ENCODE measurements at regions not wholly inside any gene's neighbourhood (a gene's known extent, or its start where the extent isn't known, plus 50 kb on each side); places are given as distances from the start of the nearest gene placed in this dataset.

- TF ChIP-seq CTCF (conservative IDR thresholded peaks at IDR 0.05) = no peak
- H4K5ac ChIP-seq (ENCODE audit: insufficient read length, low read depth, low read length) = no peak overlapping the region
- H2BK5ac ChIP-seq (ENCODE audit: insufficient read length, low read length) = no peak overlapping the region
- no peaks in the 10 kb centered on the region for H4K20me1 ChIP-seq (ENCODE audit: control insufficient read depth, insufficient read depth, insufficient read length)
- no peak overlapping the region for H2BK12ac ChIP-seq (ENCODE audit: insufficient read length, low read depth, low read length)
- H4K91ac ChIP-seq (ENCODE audit: insufficient read length, low read depth, low read length) = no peak overlapping the region
- no peaks in the 10 kb centered on the region; a peak in 1 of 7 replicates for H3K36me3 Mint-ChIP-seq (ENCODE audit: insufficient read depth in 1 of 3, low read depth in 3 of 3)
- no peak overlapping the region for H2AFZ ChIP-seq (ENCODE audit: low read length)
- no peaks in the 10 kb centered on the region for H3K27me3 Mint-ChIP-seq (ENCODE audit: low read depth)
- no peaks in the 10 kb centered on the region for H3K79me1 ChIP-seq (ENCODE audit: insufficient read depth, low read depth, low read length, poor library complexity, severe bottlenecking)
- peak overlapping the region in 2 of 3 experiments; percentile 4 to 5; a peak in 3 of 7 replicates for H3K27ac Mint-ChIP-seq
- no peak overlapping the region for H3K23ac ChIP-seq (ENCODE audit: insufficient read length, low read depth, low read length)
- no peak overlapping the region for H2BK20ac ChIP-seq (ENCODE audit: low read depth, low read length, poor library complexity, severe bottlenecking)
- H3K4me3 Mint-ChIP-seq = no peak overlapping the region
- H2BK15ac ChIP-seq (ENCODE audit: low read depth, low read length) = no peak overlapping the region
- no peak overlapping the region for H3K27ac ChIP-seq (ENCODE audit: insufficient read length, low read depth, low read length)
- no peak overlapping the region for H3T11ph ChIP-seq (ENCODE audit: low read length)
- H3K4me2 ChIP-seq (ENCODE audit: insufficient read depth, insufficient read length, low read length) = no peak overlapping the region
- no peaks in the 10 kb centered on the region for H3K9me3 ChIP-seq (ENCODE audit: control insufficient read depth, low read depth, low read length)
- no peak overlapping the region for H2AK5ac ChIP-seq (ENCODE audit: insufficient read length, low read length)
- no peak overlapping the region for H3K56ac ChIP-seq (ENCODE audit: insufficient read length, low read depth, low read length)
- H3K18ac ChIP-seq (ENCODE audit: insufficient read length, low read depth, low read length) = no peak overlapping the region
- no peak overlapping the region for H3K9ac ChIP-seq (ENCODE audit: extremely low read depth, insufficient read length, low read length)
- no peaks in the 10 kb centered on the region for H3K79me2 ChIP-seq (ENCODE audit: insufficient read depth, low read length)
- H3K4me1 Mint-ChIP-seq = peaks cover 43 to 44% of the 10 kb centered on the region in 2 experiments
- no peak overlapping the region for H3K14ac ChIP-seq (ENCODE audit: insufficient read depth, low read length)
- DNase-seq = no peak
- no peak overlapping the region for H2BK120ac ChIP-seq (ENCODE audit: low read depth, low read length, poor library complexity, severe bottlenecking)
- no peaks in the 10 kb centered on the region for H3K23me2 ChIP-seq (ENCODE audit: insufficient read length, low read depth, low read length, poor library complexity, severe bottlenecking)
- H3K27me3 ChIP-seq (ENCODE audit: insufficient read depth, low read length) = no peaks in the 10 kb centered on the region
- no CpG with 5 or more reads among the region's 1 CpG for WGBS (ENCODE audit: extremely low coverage, insufficient read length, low lambda C conversion rate)
- peaks cover 4% of the 10 kb centered on the region; the same call in 1 of the 2 replicates for H3K4me1 ChIP-seq (ENCODE audit: insufficient read depth, low read length)
- no peak overlapping the region for H4K8ac ChIP-seq (replicated peaks; ENCODE audit: insufficient read length, low read depth, low read length)
- H3K4ac ChIP-seq (ENCODE audit: low read depth, low read length) = no peak overlapping the region
- peaks cover 0 to 2% of the 10 kb centered on the region in 2 experiments; a peak in 1 of 5 replicates for H3K9me3 Mint-ChIP-seq
Observed at GRCh38 chr7:34390103-34390502, 267.9 kb upstream of the NPSR1 start.

All from H9 (cell line).